ENCODE measurements at regions not wholly inside any gene's neighbourhood (a gene's known extent, or its start where the extent isn't known, plus 50 kb on each side); places are given as distances from the start of the nearest gene placed in this dataset.

- Histone ChIP-seq H3K9me3 (ENCODE audit: control insufficient read depth, insufficient read depth, low read depth, low read length) (no peaks in the 10 kb centered on the region), H3K4me3 (ENCODE audit: low read depth in 2 of 2, low read length in 2 of 2) (no peak overlapping the region), H3K36me3 (ENCODE audit: control insufficient read depth, insufficient read depth, low read length) (no peaks in the 10 kb centered on the region), H3K4me1 (ENCODE audit: control insufficient read depth, insufficient read depth, low read length) (no peaks in the 10 kb centered on the region), H3K27ac (ENCODE audit: low read length) (no peak overlapping the region), H3K27me3 (ENCODE audit: control insufficient read depth, insufficient read depth, low read length) (no peaks in the 10 kb centered on the region)
- POLR2A ChIA-PET, result no interaction called here
- intact Hi-C loops (cut with micrococcal nuclease; ENCODE audit: unreplicated experiment) (no loop called here), in situ Hi-C loops (cut with HindIII; ENCODE audit: low pct_unique_long_range_greater_than_20kb, low sequenced_read_pairs) (no loop called here)
- TF ChIP-seq CTCF (IDR thresholded peaks at IDR 0.05), result no peak
- no peak for TF ChIP-seq TCF7L2 (IDR thresholded peaks at IDR 0.05; ENCODE audit: low read depth, low read length)
- TF ChIP-seq REST (IDR thresholded peaks at IDR 0.05; ENCODE audit: insufficient read depth in 1 of 2, low read depth in 2 of 2, low read length in 1 of 2), result no peak
- TF ChIP-seq SIN3A (IDR thresholded peaks at IDR 0.05; ENCODE audit: borderline replicate concordance, insufficient read depth, low read depth, low read length), result no peak
- no peak for TF ChIP-seq POLR2AphosphoS5 (IDR thresholded peaks at IDR 0.05; ENCODE audit: low read depth, low read length)
- ATAC-seq (no peak), DNase-seq (ENCODE audit: low read depth, low spot score) (no peak)
- CTCF ChIA-PET, result no interaction called here
- BruUV-seq (replicated peaks), result no TSS peak
Observed at GRCh38 chr16:54362591-54363206, 76.1 kb upstream of the IRX3 start.

- no peak overlapping the region for H3K4me3 ChIP-seq (ENCODE audit: low read depth in 2 of 2, low read length in 2 of 2)
- POLR2A ChIA-PET, result no interaction called here
- TF ChIP-seq REST (IDR thresholded peaks at IDR 0.05; ENCODE audit: insufficient read depth in 1 of 2, low read depth in 2 of 2, low read length in 1 of 2), result no peak
- TF ChIP-seq CTCF (IDR thresholded peaks at IDR 0.05), result no peak
- no peak for TF ChIP-seq POLR2AphosphoS5 (IDR thresholded peaks at IDR 0.05; ENCODE audit: low read depth, low read length)
- H3K27me3 ChIP-seq (ENCODE audit: control insufficient read depth, insufficient read depth, low read length), result no peaks in the 10 kb centered on the region
- no peak overlapping the region for H3K27ac ChIP-seq (ENCODE audit: low read length)
- H3K9me3 ChIP-seq (ENCODE audit: control insufficient read depth, insufficient read depth, low read depth, low read length), result no peaks in the 10 kb centered on the region
- CTCF ChIA-PET, result no interaction called here
- no peak for DNase-seq (ENCODE audit: low read depth, low spot score)
- H3K36me3 ChIP-seq (ENCODE audit: control insufficient read depth, insufficient read depth, low read length), result no peaks in the 10 kb centered on the region
- in situ Hi-C loops (cut with HindIII; ENCODE audit: low pct_unique_long_range_greater_than_20kb, low sequenced_read_pairs), result no loop called here
- H3K4me1 ChIP-seq (ENCODE audit: control insufficient read depth, insufficient read depth, low read length), result no peaks in the 10 kb centered on the region
- intact Hi-C loops (cut with micrococcal nuclease; ENCODE audit: unreplicated experiment), result no loop called here
- no peak for ATAC-seq
- BruUV-seq (replicated peaks), result no TSS peak
Observed at GRCh38 chr16:54361246-54361645, 74.7 kb upstream of the IRX3 start.
